ENCODE measurements at regions not wholly inside any gene's neighbourhood (a gene's known extent, or its start where the extent isn't known, plus 50 kb on each side); places are given as distances from the start of the nearest gene placed in this dataset.

DNA sequence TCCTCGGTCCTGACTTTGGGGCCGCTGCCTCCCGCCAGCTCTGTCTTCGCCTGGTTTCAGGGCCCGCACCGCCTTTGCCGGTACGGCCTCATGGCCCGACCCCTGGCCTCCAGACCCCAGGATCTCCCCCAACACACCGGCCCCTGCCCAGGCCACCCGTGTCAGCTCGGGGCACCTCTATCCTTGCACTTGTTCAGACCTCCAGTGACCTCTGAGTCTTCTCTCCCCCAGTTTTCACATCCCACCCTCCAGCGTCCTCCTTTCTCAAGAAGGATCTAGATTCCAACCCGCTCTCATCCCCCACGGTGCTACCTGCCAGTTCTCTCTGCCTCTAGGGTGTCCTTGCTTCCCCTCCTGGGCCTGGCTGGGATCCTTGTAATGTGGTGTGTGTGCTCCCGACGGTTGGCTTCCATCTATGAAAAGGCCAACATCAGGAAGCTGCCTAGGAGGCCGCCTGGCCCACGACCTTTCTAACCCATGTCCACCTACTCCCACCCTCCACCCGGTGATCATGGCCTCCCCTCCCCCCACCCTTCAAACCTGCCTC lies 61.1 kb downstream of the SPATA31C2 start:
- DNase-seq, result no peak

DNA sequence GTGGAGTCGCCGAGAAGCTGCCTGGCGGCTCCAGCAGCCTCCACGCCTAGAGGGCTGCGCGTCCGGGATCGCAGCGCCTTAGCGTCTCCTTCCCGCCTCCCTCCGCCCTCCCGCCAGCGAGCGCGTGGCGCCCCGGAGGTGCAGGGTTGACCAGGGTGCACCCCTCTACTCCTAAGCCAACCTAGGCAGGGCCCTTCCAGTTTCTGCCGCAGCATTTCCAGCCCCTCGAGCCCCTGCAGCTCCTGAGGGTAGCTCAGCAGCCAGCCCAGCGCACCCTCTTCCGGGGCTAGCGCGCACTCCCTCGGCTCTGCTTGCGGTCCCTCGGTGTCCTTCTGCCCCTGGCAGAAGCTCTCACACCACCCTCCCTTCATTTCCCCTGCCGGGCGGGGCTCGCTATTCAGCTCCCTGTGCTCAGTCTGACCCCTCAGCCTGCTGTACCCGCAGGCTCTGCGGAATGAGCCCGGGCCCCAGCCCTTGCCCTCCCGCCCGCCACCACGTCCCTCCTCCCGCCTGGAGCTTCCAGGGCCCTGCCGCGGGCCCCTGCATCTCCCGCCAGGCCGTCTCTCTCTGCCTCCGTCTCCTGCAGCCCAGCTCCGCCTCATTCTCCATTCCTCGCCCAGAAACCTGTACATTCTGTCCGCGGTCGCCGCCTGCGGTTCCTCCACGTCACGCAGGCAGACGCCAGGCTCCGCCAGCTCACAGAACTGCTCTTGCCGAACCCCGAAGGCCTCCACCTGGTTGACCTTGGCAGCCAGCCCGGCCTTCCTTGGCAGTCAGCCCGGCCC lies 61.8 kb downstream of the SPATA31C2 start:
- peak; percentile 17 for DNase-seq

DNA sequence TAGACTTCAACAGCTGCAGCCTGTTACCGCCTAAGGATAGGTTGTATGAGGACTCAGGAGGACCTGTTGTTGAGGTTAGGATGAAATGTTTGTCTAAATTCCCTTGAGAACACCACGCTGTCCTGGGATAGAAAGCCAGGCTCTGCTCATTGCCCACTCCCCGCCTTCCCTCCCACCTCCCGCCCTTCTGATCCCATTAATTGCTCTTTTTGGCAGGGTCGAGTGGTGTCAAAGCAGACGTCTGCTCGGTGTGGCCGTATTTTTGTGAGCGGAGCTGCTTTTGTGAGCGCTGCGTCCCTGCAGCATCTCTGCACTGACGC lies 62.3 kb downstream of the SPATA31C2 start:
- DNase-seq, result no peak

DNA sequence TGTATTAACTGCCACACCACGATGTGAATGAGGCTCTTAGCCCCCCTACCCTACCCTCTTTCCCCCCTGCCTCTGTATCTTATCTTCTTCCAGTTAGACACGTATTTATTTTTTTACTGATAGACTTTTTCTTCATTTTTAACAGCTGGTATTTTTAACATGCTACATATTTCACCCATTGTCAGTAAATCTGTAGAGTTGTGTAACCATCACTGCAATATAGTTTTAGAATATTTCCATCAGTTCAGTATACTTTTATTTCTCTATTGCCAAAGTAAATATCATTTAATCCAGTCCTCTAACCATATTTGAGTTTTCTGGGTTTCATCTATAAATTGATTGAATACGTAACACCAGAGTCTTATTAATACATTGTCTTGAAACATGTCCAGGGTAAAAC lies 62.8 kb downstream of the SPATA31C2 start:
- no peak for DNase-seq

DNA sequence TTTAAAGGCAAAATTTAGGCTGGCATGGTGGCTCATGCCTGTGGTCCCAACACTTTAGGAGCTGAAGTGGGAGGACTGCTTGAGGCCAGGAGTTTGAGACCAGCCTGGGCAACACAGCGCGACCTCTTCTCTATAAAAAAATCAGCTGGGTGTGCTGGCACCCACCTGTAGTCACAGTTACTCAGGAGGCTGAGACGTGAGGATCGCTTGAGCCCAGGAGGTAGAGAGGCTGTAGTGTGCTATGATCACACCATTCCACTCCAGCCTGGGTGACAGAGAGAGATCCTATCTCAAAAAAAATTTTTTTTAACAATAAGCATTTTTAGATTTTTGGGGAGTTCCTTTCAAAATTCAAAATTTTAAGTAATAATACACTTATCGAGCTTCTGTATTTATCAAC lies 63.3 kb downstream of the SPATA31C2 start:
- no peak for DNase-seq

DNA sequence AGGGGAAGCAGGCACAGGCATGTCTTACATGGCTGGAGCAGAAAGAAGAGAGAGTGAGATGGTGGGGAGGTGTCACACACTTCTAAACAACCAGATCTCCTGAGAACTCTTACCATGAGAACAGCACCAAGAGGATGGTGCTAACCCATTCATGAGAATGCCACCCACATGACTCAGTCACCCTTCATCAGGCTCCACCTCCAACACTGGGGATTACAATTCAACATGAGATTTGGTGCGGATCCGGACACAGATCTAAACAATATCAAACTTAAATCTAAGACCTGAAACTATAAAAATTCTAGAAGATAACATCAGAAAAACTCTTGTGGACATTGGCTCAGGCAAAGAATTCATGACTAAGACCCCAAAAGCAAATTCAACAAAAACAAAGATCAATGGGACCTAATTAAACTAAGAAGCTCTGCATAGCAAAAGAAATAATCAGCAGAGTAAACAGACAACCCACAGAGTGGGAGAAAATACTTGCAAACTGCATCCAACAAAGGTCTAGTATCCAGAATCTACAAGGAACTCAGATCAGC lies 65.4 kb downstream of the SPATA31C2 start:
- no peak for DNase-seq

DNA sequence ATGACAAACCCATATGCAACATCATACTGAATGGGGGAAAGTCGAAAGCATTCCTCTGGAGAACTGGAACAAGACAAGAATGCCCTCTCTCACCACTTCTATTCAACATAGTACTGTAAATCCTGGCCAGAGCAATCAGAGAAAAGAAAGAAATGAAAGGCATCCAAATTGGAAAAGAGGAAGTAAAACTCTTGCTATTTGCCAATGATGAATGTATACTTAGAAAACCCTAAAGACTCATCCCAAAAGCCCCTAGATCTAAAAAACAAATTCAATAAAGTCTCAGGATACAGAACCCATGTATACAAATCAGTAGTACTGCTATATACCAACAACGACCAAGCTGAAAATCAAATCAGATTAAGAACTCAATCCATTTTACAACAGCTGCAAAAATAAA lies 66.9 kb downstream of the SPATA31C2 start:
- DNase-seq, result no peak

DNA sequence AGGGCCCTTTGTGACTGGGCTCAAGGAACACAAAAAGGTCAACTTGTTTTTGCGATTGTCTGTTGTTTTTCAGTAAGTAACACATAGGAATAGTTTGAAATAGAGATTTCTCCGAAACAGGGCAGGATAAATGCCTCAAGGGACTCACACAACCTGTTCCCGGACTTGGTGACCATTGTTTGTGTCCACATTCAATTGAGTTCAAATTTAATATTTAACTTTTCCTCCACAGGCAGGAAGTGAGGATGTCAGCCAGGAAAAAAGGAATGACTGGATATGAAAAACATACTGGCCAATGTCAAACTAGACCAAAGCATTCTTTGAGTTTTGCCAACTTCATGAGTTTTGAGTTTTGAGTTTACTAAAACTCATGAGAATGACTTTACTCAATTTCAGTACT lies 72.7 kb downstream of the SPATA31C2 start:
- DNase-seq, result no peak

DNA sequence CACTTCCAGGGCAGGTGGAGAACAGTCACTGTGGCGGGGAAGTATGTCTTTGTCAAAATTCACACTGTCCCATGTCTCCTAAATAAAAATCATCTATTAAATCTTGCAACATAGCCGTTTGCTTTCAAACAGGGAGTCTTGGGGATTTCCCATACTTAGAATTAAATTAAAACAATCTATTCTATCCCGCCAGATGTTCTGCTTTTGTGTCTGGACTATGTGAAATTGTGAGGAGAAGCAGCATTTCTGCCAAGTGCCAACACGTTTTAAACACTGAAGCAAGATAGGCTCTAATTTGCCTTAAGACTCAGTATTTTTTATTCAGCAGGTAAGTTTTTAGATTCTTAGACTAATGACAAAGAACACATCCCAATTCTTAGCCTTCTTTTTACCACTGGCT lies 73.7 kb downstream of the SPATA31C2 start:
- DNase-seq, result no peak

DNA sequence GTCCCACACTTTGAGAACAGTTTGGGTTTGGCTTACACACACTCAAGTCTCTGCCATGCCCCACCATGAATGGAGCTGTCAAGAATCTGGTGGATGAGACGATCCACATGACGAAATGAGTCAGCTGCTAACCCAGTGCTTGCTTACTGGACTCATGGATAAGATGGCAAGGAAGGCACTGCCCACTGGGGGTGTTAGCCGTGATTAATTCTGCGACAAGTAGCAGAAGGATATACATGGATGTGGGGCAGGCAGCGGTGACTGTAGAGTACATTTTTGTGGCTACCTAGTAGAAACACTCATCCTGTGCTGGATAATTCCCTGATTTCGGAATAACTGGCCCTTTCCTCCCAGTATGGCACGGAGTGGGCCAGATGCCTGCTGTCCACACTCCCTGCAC lies 77.5 kb downstream of the SPATA31C2 start:
- DNase-seq, result no peak

DNA sequence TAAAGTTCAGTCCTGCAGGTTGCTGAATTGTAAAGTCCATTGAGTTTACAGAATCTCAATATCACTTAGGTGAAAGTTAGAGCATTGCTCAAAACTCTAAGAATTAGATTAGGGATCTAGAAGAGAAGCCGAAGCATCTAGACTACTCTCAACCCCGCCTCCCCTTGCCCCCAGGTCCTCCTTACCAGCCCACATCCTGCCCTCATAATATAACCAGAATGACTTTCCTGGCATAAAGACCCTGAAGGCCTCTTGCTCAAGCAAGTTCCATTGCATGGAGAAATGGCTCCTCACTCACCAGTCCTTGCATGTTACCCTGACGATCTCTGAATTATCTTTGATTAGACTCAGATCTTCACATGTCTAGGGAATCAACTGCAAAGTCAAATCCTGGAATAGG lies 78.8 kb downstream of the SPATA31C2 start:
- DNase-seq, result no peak

DNA sequence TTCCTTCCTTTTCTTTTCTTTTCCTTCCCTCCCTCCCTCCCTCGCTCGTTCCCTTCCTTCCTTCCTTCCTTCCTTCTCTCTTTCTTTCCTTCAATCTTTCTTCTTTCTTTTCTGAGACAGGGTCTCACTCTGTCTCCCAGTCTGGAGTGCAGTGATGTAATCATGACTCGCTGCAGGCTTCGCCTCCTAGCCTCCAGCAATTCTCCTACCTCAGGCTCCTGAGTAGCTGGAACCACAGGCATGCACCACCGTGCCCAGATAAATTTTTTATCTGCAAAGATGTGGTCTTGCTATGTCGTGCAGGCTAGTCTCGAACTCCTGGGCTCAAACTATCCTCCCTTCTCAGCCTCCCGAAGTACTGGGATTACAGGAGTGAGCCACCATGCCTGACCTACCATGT lies 81.4 kb downstream of the SPATA31C2 start:
- no peak for DNase-seq

DNA sequence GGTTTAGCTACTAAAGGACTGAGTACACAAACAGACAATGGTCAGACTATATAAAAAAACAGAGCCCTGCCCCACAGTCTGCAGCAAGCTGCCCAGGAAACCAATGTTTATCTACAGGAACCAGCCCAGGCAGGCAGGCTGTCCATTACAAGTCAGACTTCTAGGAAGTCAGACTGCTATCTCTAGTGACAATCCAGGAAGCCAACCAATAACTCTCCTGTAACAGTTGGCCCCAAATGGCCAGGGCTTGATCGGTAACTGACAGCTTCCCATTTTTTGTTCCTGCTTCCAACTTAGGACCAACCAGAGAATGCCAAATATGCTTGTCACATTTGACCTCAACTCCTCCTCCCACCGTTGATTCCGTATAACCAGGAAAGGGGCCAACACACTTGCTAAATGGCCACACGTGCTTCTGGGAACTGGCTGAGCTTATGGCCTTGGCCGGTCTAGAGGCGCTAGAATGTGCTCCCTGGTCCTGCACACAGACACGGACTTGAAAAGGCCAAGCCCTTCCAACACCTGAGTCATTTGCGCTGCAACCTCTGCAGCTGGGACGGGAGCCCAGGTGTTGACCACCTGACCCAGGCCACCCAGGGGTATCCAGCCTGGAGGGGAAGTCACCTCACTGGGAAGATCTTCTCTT lies 79.6 kb upstream of the CDK20 start:
- DNase-seq, result no peak

DNA sequence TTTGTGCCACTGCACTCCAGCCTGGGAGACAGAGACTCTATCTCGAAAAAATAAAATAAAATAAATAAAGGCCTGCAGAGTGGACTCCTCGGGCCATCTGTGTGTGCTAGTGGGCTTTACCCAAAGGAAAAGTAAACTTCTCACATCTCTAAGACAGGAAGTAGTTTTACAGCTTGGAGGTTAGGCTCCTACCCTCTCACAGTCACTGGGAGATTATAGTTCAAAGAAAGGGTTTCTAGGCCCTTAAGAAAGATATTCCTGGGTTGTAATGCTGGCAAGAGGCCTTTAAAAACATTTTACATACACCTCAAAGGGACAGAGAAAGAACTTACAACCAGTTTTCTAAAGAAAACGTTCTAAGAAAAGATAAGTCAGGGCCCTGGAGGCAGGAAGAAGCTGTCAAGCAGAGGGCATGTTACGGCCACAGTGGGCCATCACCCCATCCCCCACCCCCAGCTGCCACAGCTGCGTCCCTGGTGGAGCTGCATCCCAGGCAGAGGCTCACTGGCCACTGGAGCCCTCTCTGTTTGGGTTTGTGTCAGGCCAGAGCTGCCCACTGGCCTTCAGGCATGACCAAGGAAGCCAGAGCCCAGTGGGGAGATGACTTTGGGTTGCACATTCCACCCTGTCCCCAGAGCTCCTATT lies 78.1 kb upstream of the CDK20 start:
- no peak for DNase-seq

DNA sequence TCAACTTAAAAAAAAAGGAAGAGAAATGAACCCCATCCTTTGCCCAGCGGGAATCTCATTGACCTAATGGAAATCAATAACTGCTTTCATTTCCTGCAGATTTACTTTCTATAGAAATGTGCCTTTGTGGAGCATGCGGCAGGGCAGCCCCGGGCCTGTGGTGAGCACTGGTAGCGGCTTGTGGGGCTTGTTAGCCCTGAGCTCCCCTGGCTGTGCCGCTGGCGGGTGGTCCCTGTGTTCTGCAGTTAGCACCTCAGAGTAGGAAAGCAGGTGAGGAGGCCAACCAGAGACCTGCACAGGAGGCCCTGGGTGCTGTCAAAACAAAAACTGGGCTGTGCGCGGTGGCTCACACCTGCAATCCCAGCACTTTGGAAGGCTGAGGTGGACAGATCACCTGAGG lies 76.8 kb upstream of the CDK20 start:
- no peak for DNase-seq

DNA sequence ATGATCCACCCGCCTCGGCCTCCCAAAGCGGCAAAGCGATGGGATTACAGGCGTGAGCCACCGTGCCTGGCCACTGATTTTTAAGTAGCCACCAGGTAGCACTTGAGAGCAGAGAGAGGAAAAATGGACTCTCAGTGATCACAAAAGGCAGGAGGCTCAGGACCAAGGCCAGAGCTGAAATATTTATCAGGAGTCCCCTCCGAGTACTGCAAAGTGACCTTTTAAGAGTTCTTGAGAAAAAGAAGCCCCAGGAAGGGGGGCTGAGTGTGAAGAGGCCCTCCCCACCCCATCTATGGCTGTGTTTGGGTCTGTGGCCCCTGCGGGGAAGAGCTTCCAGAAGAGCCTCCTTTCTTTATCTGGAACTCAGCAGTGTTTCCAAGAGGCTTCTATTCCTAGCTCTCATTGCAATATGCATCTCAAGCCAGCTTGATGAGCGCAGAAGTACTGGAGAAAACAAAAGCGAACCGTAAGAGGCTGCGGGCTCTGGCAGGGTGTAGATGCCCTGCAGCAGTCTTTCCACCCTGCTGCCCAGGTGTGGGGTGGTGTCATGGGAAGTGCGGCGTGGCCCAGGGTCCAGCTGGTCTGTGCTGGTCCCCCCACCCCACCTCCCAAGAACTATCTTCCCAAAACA lies 75.5 kb upstream of the CDK20 start:
- DNase-seq, result no peak

DNA sequence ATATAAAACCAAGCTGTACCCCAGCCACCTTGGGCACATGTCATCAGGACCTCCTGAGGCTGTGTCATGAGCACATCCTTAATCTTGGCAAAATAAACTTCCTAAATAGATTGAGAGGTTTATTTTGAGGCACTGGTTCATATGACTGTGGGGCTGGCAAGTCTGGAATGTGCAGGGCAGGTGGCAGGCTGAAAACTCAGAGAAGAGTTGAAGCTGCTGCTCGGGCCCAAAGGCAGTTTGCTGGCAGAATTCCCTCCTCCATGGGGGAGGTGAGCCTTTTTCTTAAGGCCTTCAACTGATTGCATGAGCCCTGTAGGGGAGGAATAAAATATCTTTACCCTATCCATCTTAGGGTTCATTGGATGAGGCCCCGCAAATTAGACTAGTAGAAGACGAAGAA lies 72.2 kb upstream of the CDK20 start:
- no peak for DNase-seq

DNA sequence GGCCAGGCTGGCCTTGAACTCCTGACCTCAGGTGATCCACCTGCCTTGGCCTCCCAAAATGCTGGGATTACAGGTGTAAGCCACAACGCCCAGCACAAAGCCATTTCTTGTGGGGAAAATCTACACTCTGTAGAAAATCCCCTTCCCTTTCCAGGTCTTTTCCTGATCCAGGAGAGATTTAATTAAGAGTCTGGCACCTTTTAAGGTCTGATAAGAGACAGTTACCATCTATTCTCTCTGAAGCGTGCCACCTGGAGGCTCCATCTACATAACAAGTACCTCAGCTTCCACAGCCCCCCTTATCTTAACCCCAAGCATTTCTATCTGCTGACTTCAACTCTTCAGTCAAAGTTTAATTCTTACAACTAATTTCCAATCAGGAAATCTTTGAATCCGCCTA lies 71.4 kb upstream of the CDK20 start:
- no peak for DNase-seq

DNA sequence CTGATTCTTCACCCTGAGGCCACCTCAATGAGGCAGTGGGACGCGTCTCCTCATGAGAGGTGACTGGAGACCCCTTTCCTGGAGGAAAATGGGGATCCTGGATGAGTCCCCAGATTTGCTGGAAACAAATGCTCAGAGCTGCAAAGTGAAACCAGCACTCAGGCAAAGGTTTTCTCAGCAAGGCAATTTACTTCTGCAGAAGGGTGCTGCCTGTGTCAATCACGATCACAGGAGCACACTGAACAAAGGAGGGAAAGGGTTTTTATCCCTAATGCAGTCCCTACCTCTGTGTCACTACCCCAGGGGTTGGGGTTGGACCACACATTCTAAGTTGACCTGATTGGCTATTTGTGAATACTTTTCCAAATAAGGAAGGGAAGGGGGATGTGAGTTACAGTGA lies 69.9 kb upstream of the CDK20 start:
- no peak for DNase-seq

DNA sequence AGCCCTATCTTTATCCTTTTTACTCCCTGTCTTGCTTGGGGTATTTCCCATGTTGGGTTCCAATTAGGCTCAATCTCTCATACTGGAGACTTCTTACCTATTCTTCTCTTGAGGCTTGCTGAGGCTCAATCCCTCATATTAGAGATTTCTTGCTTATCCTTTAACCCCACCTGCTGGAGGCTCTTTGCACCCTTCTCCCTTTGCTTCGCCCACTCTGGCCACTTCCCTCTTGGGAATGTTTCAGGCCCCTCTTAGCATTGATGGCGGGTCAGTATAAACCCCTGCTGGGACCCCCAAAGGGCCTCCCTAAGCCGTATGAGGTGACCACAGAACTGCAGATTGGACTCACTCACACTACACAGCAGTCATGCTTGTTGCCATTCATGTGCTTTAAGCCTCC lies 69.3 kb upstream of the CDK20 start:
- DNase-seq, result no peak

DNA sequence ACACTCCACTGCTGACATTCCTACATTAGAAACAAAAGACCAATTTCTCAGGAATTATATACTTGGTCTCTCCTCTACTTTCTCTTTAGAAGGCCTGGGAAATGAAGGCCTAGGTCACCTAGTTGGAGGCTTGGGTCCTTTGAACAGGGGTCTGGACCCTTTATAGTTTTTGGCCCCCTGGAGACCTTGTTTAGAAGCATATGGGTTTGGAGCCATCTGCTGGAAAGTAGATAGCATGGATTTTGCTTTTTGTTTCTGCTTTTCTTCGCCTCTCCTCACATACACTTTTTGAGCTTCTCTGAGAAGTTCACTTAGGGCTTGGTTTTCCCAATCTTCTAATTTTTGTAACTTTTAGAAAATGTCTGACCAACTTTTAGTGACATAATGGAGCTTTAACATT lies 67.1 kb upstream of the CDK20 start:
- no peak for DNase-seq

DNA sequence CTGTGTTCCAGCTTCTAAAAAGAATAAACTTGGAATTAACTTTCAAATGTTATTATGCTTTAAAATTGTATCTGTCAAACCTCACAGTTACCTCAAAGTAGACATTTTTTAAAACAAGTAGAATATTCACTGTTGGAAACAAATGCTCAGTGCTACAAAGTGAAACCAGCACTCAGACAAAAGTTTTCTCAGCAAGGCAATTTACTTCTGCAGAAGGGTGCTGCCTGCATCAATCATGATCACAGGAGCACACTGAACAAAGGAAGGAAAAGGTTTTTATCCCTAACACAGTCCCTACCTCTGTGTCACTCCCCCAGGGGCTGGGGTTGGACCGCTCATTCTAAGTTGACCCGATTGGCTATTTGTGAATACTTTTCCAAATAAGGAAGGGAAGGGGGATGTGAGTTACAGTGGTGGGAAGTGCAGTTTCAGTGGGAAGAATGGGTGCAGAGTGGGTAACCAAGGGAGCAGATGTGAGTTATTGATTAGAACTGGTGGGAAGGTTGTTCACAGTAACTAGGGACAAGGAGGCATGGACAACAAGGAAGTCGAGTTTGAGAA lies 63.0 kb upstream of the CDK20 start:
- DNase-seq, result no peak

DNA sequence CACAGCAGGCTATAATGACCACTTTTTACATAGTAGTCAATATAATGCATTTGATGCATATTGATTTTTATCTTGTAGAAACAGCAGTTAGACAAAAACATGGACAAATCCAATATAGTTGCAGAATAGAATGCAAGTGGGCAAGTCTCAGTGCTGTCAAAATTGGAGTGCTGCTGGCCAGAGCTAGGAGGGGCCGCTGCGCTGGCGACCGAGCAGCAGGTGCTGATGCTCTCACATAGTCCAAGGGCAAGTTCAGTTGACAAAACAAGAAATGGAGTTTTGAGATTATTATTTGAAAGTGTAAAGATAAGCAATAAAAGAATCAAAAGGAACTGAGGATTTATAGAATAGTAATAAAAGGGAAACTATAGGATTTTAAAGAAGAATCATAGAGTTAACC lies 60.6 kb upstream of the CDK20 start:
- DNase-seq, result no peak
